A549 (cell line): ENCODE measurements at regions not wholly inside any gene's neighbourhood (a gene's known extent, or its start where the extent isn't known, plus 50 kb on each side); places are given as distances from the start of the nearest gene placed in this dataset.

Experiments used
- CTCF ChIP-seq: fragments of >200 bp; sonication (Bioruptor Twin); formaldehyde crosslinking; IDR thresholded peaks from 3 replicates; pipeline ENCODE4 v1.5.1; 2016
- EP300 ChIP-seq, 2 experiments: fragments of >200 bp; sonication (Bioruptor Twin); formaldehyde crosslinking; IDR thresholded peaks; 2 replicates in 1 of 2; 3 replicates in 1 of 2; pipeline ENCODE4 v1.6.1; 2016 to 2017
- ESRRA ChIP-seq: fragments of 150-350 bp; IDR thresholded peaks from 2 replicates; pipeline ENCODE4 v1.6.1; 2014; ENCODE audit warnings: mild to moderate bottlenecking, low read length, borderline replicate concordance
- RARB ChIP-seq: fragments of 250-450 bp; sonication (Bioruptor Pico); IDR thresholded peaks from 2 replicates; pipeline ENCODE4 v1.8.0; 2021; ENCODE audit warnings: mild to moderate bottlenecking, moderate library complexity
- TF ChIP-seq, protein P1 (sequence below): fragments of 200-600 bp; sonication (generic); IDR thresholded peaks from 2 replicates; pipeline ENCODE4 v1.6.1; 2016; ENCODE audit warnings: antibody characterized with exemption, mild to moderate bottlenecking, moderate library complexity
- TF ChIP-seq, protein P2 (sequence below): IDR thresholded peaks from 2 replicates; pipeline ENCODE4 v1.6.1; 2012

DNA sequence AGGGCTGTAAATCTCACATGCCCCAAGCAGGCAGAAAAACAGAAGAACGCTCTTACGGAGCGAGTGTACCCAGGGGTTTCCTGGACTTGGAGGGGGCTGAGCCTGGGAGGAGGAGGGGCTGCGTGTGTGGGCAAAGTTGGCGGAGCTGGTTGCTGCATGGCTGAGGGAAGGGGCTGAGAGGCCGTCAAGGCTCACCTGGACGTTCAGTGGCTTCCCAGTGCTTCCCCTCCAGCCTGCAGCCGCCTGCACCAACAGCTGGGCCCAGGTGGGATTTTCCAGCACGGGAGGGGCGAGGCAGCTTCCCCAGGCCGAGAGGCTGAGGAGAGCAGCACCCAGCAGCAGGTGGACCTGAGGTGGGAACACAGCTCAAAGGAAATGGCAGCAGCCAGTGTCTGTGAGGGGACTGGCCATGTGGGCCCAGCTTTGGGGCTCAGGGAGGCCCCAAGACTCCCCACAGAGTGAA, 70.6 kb upstream of the CTDP1 start:
- no peak for TF ChIP-seq ESRRA
- no peak for TF ChIP-seq EP300 (IDR thresholded peaks at IDR 0.05)
- TF ChIP-seq, protein P1, sequence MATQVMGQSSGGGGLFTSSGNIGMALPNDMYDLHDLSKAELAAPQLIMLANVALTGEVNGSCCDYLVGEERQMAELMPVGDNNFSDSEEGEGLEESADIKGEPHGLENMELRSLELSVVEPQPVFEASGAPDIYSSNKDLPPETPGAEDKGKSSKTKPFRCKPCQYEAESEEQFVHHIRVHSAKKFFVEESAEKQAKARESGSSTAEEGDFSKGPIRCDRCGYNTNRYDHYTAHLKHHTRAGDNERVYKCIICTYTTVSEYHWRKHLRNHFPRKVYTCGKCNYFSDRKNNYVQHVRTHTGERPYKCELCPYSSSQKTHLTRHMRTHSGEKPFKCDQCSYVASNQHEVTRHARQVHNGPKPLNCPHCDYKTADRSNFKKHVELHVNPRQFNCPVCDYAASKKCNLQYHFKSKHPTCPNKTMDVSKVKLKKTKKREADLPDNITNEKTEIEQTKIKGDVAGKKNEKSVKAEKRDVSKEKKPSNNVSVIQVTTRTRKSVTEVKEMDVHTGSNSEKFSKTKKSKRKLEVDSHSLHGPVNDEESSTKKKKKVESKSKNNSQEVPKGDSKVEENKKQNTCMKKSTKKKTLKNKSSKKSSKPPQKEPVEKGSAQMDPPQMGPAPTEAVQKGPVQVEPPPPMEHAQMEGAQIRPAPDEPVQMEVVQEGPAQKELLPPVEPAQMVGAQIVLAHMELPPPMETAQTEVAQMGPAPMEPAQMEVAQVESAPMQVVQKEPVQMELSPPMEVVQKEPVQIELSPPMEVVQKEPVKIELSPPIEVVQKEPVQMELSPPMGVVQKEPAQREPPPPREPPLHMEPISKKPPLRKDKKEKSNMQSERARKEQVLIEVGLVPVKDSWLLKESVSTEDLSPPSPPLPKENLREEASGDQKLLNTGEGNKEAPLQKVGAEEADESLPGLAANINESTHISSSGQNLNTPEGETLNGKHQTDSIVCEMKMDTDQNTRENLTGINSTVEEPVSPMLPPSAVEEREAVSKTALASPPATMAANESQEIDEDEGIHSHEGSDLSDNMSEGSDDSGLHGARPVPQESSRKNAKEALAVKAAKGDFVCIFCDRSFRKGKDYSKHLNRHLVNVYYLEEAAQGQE, result no peak
- TF ChIP-seq, protein P2, sequence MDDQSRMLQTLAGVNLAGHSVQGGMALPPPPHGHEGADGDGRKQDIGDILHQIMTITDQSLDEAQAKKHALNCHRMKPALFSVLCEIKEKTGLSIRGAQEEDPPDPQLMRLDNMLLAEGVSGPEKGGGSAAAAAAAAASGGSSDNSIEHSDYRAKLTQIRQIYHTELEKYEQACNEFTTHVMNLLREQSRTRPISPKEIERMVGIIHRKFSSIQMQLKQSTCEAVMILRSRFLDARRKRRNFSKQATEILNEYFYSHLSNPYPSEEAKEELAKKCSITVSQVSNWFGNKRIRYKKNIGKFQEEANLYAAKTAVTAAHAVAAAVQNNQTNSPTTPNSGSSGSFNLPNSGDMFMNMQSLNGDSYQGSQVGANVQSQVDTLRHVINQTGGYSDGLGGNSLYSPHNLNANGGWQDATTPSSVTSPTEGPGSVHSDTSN, result no peak
- TF ChIP-seq RARB (CRISPR knock-in tag), result no peak
- TF ChIP-seq CTCF, result no peak
